Amygdala (tissue), 56 donors: ENCODE measurements at regions not wholly inside any gene's neighbourhood (a gene's known extent, or its start where the extent isn't known, plus 50 kb on each side); places are given as distances from the start of the nearest gene placed in this dataset.

Source experiments
- DNase-seq, 56 donors: peaks; one replicate each; lab custom pipeline; 2025; lab: John Stamatoyannopoulos, UW

GRCh38 chr9:130780865-130781504, 54.1 kb upstream of the ABL1 start:
- DNase-seq: no peak

- DNase-seq: no peak
Measured at GRCh38 chr9:130781569-130781968, 53.5 kb upstream of the ABL1 start.

- DNase-seq: no peak
Measured at GRCh38 chr9:130782886-130783530, 52.0 kb upstream of the ABL1 start.

GRCh38 chr9:130785053-130785452, 50.0 kb upstream of the ABL1 start:
- no peak for DNase-seq
